Fibroblast of lung (primary cell): ENCODE measurements at regions not wholly inside any gene's neighbourhood (a gene's known extent, or its start where the extent isn't known, plus 50 kb on each side); places are given as distances from the start of the nearest gene placed in this dataset.
"Not testable (repeated sequence)": the region's sequence is repeated elsewhere in the genome, so short reads cannot be mapped to it uniquely, and the experiment has no call there.

ENCODE experiments used
- CTCF ChIP-seq, 2 donors: IDR thresholded peaks in 1 of 2; conservative IDR thresholded peaks in 1 of 2; 1 replicate in 1 of 2; 2 replicates in 1 of 2; pipeline ENCODE4 v1.5.1; 2011 to 2012; ENCODE audit warnings: low read length in 2 of 2, control low read depth in 1 of 2, inconsistent platforms in 1 of 2, low read depth in 1 of 2, mild to moderate bottlenecking in 1 of 2
- EZH2 ChIP-seq: IDR thresholded peaks from 2 replicates; pipeline ENCODE4 v1.5.1; 2012; ENCODE audit warnings: low read length, control low read depth, mild to moderate bottlenecking; ENCODE audit errors: missing control alignments

GRCh38 chr20:53858516-53858915 lies 211.9 kb downstream of the BCAS1 start:
- TF ChIP-seq CTCF (conservative IDR thresholded peaks at IDR 0.05 in 1 of 2, IDR thresholded peaks at IDR 0.05 in 1 of 2; ENCODE audit: low read depth in 1 of 2, low read length in 2 of 2); EZH2: not testable (repeated sequence)
